NCI-H128 (cell line): ENCODE measurements at regions not wholly inside any gene's neighbourhood (a gene's known extent, or its start where the extent isn't known, plus 50 kb on each side); places are given as distances from the start of the nearest gene placed in this dataset.

Experiments used
- DNase-seq: peaks from one replicate; lab custom pipeline; 2025; ENCODE audit not compliant: unreplicated experiment; lab: John Stamatoyannopoulos, UW

DNA sequence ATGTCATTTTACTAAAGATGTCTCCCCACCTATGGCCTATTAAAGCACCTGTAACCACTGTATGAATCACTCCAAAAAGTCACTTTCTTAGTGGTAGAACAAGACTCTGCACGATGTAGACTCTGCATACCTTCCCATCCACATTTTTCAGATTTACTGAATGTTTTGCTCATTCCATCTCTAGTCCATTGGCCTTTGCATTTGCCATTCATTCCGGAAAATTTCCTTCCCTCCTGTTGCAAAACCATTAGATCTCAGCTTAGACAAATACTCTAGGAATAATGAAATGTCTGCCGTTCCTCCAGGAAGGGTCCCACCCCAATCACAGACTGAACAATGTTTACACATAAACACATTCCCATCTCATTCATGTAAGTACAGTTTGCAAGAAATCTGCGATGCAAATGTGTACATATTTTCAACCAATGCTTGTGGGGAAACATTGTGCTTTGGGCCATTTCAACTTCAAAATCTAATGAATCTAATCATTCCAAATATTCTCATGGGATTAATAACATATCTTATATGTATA lies 146.3 kb upstream of the XYLT1 start:
- DNase-seq = no peak

DNA sequence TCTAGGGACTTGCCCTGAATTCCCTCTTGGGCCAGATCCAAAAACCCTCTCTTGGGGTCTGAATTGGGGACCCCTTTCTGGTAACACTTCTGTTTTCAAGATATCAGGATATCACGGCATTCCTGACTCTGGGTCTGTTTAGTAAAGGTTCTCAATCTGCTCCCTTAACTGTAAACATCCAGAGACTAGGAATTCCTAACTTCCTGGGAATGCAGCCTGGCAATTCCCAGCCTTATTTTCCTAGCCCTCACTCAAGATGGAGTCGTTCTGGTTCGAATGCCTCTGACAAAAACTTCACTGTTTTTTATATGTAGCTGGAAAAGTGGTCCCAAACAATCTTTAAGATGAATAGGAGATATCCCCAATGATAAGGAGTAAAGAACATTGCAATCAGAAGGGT lies 141.6 kb upstream of the XYLT1 start:
- no peak for DNase-seq

DNA sequence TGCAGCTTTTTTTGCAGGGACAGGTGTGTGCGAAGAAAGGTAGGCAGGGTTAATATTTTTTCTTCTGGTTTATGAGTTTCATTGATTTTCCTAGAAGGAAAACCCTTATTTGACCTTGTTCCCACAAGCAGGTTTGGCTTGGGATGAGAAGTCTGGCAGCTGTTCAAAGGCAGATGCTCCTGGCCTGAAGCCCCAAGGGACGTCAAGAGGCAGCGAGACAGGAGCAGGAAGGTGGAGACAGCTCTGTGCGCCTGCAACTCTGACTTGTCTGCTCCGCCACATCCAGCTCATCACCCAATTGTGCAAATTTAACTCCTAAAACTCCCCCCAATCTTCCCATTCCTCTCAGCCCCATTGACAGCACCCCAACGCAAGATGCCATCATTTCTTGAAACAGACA lies 136.8 kb upstream of the XYLT1 start:
- no peak for DNase-seq

DNA sequence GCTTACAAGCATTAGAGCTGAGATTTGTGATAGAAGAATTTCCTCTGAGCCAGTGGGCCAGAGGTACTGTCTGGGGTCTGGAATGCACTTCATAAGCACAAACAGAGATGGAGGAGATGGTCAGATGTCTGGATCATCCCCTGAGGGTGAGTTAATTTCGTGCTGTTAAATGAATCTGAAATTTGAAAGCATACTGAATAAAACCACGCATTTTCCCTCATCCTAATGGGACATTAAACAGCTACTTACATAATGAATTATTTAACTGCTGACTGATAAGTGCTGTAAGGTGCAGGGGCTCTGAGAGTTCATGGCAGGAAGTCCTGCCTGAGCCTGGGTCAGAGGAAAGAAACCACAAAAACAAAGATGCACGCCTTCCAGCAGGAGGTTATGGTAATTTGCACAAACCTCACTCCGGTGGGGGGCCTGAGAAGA lies 136.3 kb upstream of the XYLT1 start:
- DNase-seq = no peak

DNA sequence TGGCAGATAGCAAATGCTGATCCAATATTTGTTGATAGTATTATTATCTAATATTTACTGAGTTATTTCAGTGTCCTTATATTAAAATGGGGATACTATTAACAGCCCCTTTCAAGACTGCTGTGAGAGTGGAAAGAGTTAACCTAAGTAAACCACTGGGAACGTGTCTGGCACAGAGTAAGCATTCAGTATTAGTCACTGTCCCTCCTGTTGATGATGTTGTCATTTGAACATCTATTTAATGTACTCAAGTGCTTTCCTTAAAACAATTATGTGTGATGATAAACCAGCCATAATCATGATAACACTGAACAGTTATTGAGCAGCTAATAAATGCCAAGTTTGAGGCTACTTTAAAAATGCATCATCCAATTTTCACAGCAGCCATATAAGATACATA lies 135.7 kb upstream of the XYLT1 start:
- DNase-seq = no peak

DNA sequence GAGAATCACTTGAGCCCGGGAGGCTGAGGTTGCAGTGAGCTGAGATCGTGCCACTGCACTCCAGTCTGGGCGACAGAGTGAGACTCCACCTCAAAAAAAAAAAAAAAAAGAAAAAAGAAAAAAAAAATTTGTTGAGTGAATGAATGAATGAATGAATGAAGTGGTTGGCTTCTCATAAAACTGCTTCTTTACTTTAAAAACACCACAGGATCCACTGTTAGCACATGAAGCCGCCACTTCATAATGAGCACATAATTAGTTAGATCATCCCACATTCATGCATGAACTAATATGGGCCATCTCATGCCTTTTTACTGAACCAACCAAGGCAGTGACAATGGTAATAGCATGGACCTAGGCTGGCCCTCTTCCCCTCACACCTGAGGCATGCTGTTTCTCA lies 135.0 kb upstream of the XYLT1 start:
- no peak for DNase-seq

DNA sequence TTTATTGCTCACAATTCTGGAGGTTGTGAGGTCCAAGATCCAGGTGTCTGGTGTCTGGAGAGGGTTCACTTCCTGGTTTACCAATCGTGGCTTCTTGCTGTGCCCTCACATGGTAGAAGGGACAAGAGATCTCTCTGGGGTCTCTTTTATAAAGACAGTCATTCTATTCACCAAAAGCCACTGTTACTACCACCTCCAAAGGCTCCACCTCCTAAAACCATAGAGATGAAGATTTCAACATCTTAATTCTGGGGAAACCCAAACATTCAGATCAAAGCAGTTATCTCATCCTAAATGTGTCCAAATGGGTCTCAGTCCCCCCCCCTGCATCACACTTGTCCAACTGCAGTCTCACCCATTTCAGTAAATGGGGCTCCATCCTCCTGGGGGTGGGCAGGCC lies 132.9 kb upstream of the XYLT1 start:
- DNase-seq = no peak

DNA sequence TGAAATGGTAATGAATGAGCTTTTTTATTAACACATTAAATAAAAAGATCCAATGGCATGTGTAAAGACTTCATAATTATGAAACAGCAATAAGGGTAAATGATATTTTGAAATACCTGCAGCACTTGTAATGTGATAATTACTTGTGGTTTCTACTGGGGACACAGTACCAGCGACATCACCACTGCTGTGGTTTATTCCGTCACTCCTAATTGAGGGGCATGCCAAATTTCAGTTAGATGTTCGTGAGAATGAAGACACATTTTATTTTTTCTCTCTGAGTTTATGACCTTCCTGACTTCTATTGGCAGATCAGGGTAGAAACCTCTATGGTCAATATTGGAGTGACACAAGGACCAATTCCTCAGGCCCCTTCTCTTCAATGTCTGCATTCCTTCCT lies 131.9 kb upstream of the XYLT1 start:
- no peak for DNase-seq

DNA sequence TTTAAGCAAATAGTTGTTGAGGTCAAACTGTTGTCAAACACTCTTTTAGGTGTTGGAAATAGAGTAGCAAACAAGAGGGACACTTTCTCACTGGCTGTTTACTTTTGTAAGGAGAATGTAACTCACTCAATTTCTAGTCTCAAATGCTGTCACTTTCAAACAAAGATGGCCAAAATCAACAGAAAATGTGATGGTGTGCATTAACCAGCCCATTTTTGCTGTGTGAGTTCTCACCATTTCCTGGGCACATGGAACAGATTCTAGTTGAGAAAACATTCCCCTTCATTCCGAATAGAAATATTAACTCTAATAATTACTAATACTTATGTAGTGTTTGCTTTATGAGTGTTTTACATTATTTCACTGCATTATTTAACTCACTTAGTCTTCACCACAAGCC lies 128.2 kb upstream of the XYLT1 start:
- DNase-seq = no peak

DNA sequence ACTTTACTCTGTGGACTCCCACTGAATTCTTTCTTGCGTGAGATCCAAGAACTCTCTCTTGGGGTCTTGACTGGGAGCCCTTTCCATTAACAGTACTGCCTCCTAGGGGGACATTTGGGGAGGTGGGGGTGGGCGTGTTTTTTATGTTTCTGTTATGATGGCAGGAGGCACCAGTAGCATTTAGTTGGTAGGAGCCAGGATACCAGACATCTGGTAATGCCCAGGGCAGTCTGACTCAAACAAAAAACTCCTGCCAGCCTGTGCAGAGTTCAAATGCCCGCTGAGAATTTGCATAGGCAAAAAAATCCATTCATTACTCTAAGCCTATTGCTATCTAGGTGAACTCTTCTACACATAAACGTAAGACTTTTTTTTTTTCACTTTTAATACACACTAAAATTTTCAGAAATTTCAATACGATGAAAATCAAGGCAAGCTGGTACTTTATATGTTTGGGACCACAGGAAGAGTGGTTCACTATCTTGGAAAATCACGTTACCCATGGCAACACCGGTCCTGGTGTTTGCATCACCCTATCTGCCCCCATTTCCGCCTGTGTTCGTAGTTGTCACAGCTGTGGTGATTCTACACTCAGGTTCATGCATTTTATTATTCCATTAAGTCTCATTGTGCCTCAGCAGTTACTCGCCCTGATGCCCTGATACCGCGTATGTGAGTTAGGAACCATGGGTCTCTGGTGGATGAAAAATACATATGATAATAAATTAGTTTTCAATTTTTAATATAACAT lies 121.1 kb upstream of the XYLT1 start:
- DNase-seq = no peak

DNA sequence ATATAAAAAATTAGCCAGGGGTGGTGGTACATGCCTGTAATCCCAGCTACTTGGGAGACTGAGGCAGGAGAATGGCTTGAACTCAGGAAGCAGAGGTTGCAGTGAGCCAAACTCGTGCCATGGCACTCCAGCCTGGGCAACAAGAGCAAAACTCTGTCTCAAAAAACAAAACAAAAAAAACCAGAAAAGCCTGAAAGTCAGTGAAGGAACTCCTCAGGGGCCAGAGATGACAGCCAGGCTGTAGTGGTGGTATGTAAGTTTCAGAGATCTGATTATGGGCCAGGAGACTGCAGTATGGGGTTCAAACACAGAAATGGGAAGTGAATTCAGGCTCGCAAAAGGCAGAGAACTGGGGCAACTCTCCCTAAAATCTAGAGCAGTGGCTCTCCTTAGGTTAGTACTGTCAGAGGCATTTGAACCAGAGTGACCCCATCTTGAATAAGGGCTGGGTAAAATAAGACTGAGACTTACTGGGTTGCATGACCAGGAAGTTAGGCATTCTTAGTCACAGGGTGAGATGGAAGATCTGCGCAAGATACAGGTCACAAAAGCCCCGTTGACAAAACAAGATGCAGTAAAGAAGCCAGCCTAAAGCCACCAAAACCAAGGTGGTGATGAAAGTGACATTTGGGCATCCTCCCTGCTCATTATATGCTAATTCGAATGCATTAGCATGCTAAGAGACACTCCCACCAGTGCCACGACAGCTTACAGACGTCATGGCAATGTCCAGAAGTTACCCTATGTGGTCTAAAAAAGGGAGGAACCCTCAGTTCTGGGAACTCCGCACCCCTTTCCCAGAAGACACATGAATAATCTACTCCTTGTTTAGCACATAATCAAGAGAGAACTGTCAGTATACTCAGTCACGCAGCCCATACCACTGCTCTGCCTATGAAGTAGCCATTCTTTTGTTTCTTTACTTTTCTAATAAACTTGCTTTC lies 120.2 kb upstream of the XYLT1 start:
- no peak for DNase-seq

DNA sequence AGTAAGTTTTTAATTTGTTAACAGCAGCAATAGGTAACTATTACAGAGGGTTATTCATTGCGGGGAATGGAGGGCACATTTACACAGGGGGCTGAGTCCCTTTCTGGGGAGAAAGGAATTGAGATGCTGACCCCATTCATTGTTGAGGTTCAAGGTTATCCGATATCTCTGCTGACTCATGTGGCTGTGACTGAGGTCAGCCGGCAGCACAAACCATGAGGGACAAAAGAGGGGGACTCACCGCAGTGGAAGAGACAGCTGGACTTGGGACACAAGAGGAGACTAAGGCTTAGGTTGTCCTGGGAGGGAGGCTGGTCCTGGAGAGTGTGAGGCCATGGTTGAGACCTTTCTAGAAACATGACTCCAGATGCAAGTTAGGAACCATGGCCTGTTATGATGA lies 119.1 kb upstream of the XYLT1 start:
- no peak for DNase-seq

DNA sequence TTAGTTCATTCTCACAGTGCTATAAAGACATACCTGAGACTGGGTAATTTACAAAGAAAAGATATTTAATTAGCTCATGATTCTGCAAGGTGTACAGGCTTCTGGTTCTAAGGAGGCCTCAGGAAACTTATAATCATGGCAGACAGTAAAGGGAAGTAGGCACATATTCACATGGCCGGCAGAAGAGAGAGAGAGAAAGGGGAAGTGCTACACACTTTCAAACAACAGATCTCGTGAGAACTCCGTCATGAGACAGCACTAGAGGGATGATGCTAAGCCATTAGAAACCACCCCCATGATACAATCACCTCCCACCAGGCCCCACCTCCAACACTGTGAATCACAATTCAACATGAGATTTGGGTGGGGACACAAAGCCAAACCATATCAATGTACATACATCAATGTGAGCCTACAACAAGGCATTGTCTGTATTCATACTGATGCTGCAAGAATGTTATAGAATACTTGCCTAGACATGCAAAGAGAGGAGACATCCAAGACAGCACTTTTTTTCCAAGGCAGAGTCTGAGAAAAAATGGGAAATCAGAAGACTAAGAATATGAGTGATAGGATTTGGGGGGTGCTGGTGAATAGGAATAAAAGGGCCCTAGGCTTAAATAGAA lies 114.8 kb upstream of the XYLT1 start:
- no peak for DNase-seq

DNA sequence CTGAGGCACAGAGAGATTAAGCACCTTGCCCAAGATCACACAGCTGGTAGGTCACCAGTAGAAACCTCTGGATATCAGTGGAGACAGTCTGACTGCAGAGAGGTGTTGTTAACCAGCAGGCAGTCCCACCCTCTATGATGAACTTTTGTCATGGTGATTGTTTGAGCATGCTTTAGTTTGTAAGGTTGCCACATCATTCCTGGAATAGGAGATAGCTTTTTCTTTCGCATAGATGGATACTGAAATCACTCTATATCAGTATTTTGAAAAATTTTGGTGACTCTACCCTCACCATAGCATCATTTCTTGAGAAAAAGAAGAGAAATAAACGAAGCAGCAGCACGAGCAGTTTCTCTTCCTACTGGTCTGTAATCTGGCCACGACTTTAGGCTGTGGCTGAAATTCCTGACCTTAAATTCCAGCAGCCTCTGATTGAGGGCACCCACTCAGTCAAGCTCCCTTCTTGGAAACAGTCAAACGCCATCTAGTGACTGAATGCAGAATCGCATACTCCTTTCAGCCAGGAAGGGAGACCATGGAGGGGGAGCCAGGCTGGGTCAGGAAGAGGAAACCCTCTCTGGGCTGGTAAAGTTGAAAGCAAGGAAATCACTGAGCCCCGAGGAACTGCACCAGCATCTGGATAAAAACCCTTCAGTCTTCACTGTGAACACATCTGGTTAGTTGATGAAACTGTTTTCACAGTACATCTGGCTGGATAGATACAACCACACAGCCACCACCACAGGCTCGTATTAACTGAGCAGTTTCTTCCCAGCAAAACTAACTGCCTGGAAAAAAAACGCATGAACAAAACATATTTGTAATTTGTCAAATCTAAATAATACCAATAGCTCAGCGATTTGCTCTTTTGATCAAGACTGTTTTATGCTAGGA lies 108.5 kb upstream of the XYLT1 start:
- peak; percentile 28 for DNase-seq

DNA sequence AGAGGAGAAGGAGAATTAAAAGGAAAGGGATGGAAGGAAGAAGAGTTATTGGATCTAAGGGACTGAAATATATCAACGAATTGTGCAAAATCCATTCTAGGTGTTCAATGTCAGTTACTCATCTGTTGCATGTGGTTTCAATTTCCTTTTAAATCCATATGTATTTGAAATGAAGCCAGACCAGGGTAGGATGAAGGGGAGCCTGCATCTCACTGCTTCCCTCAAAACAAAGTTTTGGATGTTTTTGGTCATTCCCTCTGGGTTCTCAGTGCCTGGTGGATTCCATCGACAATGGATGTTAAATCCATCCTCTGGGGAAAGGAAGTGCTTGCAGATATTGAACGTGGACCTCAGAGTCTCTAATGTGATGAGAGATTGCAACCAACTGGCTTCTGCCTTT lies 103.5 kb upstream of the XYLT1 start:
- no peak for DNase-seq

DNA sequence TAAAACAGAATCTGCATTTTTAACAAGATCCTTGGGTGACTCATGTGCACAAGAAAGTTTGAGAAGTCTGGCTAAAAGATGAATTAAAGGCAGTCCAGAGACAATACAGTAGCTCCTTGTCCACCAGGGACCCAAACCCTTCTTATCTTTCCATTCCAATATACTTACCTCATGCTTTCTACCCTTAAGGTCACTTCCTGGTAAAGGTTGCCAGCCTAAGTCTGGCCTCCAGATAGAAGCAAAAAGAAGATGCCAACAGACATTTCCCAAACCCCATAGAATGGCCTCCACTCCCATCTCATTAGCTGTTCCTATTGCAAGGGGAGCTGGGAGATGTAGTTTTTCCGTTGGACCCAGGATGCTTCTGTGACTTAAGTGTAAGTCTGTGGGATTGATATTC lies 101.4 kb upstream of the XYLT1 start:
- DNase-seq = no peak

DNA sequence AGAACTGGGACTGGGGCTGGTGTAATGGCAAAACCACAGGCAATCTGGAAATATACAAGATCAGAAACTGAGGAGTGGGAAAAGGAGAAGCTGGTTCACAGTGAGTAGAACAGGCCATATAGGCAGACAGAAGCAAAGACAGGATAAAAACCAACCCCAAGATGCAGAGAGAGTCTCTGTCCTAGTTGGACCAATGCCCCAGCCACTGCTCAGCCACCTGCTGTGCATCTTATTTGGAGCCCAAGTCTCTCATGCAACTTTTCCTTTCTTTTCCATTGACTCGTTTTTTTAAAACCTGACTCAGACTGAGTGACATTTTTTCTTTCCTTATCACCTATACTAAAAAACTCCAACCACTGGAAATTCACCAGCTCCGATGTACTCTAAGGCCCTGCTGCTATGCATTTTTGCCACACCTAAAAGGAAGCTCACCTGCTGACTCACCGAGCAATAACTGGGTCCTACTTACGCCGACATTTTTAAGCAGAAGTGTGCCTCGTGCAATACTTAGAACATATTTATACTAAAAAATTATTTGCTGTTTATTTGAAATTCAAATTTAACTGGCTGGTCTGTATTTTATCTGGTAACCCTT lies 100.8 kb upstream of the XYLT1 start:
- DNase-seq = no peak

DNA sequence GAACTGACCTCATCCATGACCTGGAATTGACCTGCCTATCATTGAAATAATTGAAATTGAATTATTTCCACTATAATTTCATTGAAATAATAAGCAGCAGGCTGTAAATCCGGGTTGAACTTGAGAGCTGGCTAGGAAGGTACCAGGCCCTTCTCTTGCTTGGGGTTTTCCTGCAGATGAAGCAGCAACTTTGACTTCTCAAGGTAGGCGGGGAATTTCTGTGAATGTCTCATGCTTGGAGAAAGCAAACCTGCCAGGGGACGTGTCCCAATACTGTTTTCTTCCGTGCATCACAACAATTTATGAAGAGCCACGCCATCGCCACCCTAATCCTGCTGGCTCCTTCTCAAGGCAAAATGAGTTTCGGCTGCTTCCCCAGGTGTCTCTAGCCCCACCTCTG lies 97.5 kb upstream of the XYLT1 start:
- no peak for DNase-seq

DNA sequence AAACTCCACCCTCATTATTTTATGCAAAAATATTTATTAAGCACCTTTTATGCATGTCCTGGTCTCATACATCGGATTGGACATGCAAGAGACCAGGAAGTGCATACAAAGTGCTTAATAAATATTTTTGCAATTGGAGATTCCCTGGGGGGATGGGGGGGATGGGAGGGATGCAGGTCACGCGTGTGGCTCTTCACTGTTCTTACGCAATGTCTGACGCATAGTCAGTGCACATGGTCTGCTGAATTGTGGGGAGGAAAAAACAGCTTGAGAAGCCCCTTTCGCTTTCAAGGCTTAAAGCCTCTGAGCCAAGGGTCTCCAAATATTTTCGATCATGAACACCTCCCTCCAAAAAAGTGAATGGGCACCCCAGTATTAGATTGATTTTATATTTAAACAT lies 96.7 kb upstream of the XYLT1 start:
- no peak for DNase-seq
